Ishikawa (cell line): ENCODE measurements at regions not wholly inside any gene's neighbourhood (a gene's known extent, or its start where the extent isn't known, plus 50 kb on each side); places are given as distances from the start of the nearest gene placed in this dataset.

Source experiments
- CEBPB ChIP-seq: IDR thresholded peaks from 2 replicates; pipeline ENCODE4 v1.6.1; 2012
- EGR1 ChIP-seq: IDR thresholded peaks from 2 replicates; pipeline ENCODE4 v1.6.1; 2012
- EP300 ChIP-seq: IDR thresholded peaks from 2 replicates; pipeline ENCODE4 v1.6.1; 2012; ENCODE audit warnings: borderline replicate concordance
- NFIC ChIP-seq: IDR thresholded peaks from 2 replicates; pipeline ENCODE4 v1.6.1; 2012
- ZBTB7A ChIP-seq: IDR thresholded peaks from 2 replicates; pipeline ENCODE4 v1.6.1; 2012; ENCODE audit warnings: low read depth
- TF ChIP-seq, protein P1 (sequence below): IDR thresholded peaks from 2 replicates; pipeline ENCODE4 v1.6.1; 2012; ENCODE audit warnings: low read depth, mild to moderate bottlenecking
- TF ChIP-seq, protein P2 (sequence below): IDR thresholded peaks from 2 replicates; pipeline ENCODE4 v1.6.1; 2012

DNA sequence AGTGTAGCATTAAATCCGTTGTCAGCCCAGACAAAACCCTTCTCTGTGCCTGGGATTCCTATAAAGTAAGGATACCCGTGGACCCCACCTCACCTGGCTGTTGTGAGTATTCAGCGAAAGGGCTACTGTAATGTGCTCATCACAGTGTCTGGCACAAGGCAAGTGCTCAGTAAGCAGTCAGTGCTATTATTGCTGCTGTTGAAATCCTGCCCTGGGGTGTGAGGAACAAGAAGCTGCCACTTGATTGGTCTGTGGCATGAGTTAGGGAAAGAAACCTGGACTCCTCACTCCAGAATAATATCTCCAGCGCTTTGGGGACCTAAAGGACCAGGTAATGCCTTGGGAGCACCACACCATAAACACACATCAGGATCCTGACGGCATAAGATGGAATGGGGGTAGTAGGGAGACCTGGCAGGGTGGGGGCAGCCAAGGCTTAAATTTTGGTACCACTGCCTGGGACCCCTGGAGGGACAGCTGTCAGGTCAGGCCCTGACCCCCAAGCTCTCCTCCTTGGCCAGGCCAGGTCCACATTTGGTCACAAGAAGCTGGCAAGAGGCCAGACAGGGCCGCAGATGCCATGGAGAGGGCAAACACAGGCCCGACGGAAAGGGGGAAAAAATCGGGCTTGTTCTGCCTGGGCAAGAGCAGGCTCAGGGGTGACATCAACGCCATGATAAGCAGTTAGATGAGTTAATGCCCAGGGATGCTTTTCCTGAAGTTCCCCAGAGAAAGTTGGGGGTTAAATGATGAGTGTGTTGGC lies 66.5 kb downstream of the MRPL14 start:
- TF ChIP-seq, protein P1, sequence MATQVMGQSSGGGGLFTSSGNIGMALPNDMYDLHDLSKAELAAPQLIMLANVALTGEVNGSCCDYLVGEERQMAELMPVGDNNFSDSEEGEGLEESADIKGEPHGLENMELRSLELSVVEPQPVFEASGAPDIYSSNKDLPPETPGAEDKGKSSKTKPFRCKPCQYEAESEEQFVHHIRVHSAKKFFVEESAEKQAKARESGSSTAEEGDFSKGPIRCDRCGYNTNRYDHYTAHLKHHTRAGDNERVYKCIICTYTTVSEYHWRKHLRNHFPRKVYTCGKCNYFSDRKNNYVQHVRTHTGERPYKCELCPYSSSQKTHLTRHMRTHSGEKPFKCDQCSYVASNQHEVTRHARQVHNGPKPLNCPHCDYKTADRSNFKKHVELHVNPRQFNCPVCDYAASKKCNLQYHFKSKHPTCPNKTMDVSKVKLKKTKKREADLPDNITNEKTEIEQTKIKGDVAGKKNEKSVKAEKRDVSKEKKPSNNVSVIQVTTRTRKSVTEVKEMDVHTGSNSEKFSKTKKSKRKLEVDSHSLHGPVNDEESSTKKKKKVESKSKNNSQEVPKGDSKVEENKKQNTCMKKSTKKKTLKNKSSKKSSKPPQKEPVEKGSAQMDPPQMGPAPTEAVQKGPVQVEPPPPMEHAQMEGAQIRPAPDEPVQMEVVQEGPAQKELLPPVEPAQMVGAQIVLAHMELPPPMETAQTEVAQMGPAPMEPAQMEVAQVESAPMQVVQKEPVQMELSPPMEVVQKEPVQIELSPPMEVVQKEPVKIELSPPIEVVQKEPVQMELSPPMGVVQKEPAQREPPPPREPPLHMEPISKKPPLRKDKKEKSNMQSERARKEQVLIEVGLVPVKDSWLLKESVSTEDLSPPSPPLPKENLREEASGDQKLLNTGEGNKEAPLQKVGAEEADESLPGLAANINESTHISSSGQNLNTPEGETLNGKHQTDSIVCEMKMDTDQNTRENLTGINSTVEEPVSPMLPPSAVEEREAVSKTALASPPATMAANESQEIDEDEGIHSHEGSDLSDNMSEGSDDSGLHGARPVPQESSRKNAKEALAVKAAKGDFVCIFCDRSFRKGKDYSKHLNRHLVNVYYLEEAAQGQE, result no peak
- TF ChIP-seq CEBPB, result no peak
- TF ChIP-seq, protein P2, sequence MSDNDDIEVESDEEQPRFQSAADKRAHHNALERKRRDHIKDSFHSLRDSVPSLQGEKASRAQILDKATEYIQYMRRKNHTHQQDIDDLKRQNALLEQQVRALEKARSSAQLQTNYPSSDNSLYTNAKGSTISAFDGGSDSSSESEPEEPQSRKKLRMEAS, result no peak
- TF ChIP-seq NFIC, result no peak
- no peak for TF ChIP-seq ZBTB7A
- TF ChIP-seq EP300, result no peak
- no peak for TF ChIP-seq EGR1
